BLaER1 (cell line): ENCODE measurements at regions not wholly inside any gene's neighbourhood (a gene's known extent, or its start where the extent isn't known, plus 50 kb on each side); places are given as distances from the start of the nearest gene placed in this dataset.
"Not testable (repeated sequence)": the region's sequence is repeated elsewhere in the genome, so short reads cannot be mapped to it uniquely, and the experiment has no call there.

Experiments
- H3K27ac ChIP-seq: shearing (Covaris generic); formaldehyde crosslinking; 2 replicates; pipeline ENCODE4 v1.8.1; 2022
- H3K27me3 ChIP-seq: shearing (Covaris generic); formaldehyde crosslinking; 2 replicates; pipeline ENCODE4 v1.8.1; 2022
- H3K36me3 ChIP-seq: shearing (Covaris generic); formaldehyde crosslinking; 2 replicates; pipeline ENCODE4 v1.8.1; 2022
- H3K4me1 ChIP-seq: shearing (Covaris generic); formaldehyde crosslinking; 2 replicates; pipeline ENCODE4 v1.8.1; 2022
- H3K4me2 ChIP-seq: shearing (Covaris generic); formaldehyde crosslinking; 2 replicates; pipeline ENCODE4 v1.8.1; 2022
- H3K4me3 ChIP-seq: shearing (Covaris generic); formaldehyde crosslinking; 2 replicates; pipeline ENCODE4 v1.8.1; 2022
- H3K9ac ChIP-seq: shearing (Covaris generic); formaldehyde crosslinking; 2 replicates; pipeline ENCODE4 v1.8.1; 2022
- H3K9me3 ChIP-seq: shearing (Covaris generic); formaldehyde crosslinking; 2 replicates; pipeline ENCODE4 v1.8.1; 2022
- H4K20me1 ChIP-seq: shearing (Covaris generic); formaldehyde crosslinking; 2 replicates; pipeline ENCODE4 v1.8.1; 2022
- Cebpa-rat ChIP-seq: shearing (Covaris generic); IDR thresholded peaks from 2 replicates; pipeline ENCODE4 v1.8.1; 2022

GRCh38 chr7:68969571-68969970 is 628.7 kb upstream of the AUTS2 start:
- H3K4me1 ChIP-seq = no peaks in the 10 kb centered on the region
- no peak for TF ChIP-seq Cebpa-rat

GRCh38 chr7:68971634-68972340 is 626.5 kb upstream of the AUTS2 start:
- Histone ChIP-seq H3K4me1 (no peaks in the 10 kb centered on the region), H3K27ac (no peak overlapping the region), H3K4me2 (no peak overlapping the region), H3K27me3 (no peaks in the 10 kb centered on the region), H4K20me1 (no peaks in the 10 kb centered on the region), H3K4me3 (no peak overlapping the region), H3K36me3 (no peaks in the 10 kb centered on the region), H3K9me3 (peaks cover 12% of the 10 kb centered on the region), H3K9ac (no peak overlapping the region)
- TF ChIP-seq Cebpa-rat = no peak

More at GRCh38 chr7:68969571-68969970, 628.7 kb upstream of the AUTS2 start:
- H3K27ac ChIP-seq = no peak overlapping the region
- H4K20me1 ChIP-seq = no peaks in the 10 kb centered on the region
- no peaks in the 10 kb centered on the region for H3K27me3 ChIP-seq
- H3K9ac ChIP-seq = no peak overlapping the region
- 0 out of 2 replicates have a peak, but pooled peaks cover 3% of the 10 kb centered on the region for H3K9me3 ChIP-seq
- no peaks in the 10 kb centered on the region for H3K36me3 ChIP-seq
- no peak overlapping the region for H3K4me3 ChIP-seq
- no peak overlapping the region for H3K4me2 ChIP-seq

GRCh38 chr7:68977385-68978055 is 620.8 kb upstream of the AUTS2 start:
- Histone ChIP-seq H3K4me3 (no peak overlapping the region), H3K9ac (no peak overlapping the region), H3K27ac (no peak overlapping the region), H3K4me2 (no peak overlapping the region), H3K9me3 (peaks cover 16% of the 10 kb centered on the region), H3K27me3 (no peaks in the 10 kb centered on the region), H3K4me1 (peaks cover 12% of the 10 kb centered on the region; the same call in 1 of the 2 replicates), H3K36me3 (no peaks in the 10 kb centered on the region), H4K20me1 (no peaks in the 10 kb centered on the region)
- TF ChIP-seq Cebpa-rat = no peak

- H3K4me1 ChIP-seq = peaks cover 12% of the 10 kb centered on the region; the same call in 1 of the 2 replicates
- no peak overlapping the region for H3K9ac ChIP-seq
- H3K9me3 ChIP-seq = peaks cover 16% of the 10 kb centered on the region
- no peak for TF ChIP-seq Cebpa-rat
- H3K4me2 ChIP-seq = no peak overlapping the region
- no peak overlapping the region for H3K4me3 ChIP-seq
- no peak overlapping the region for H3K27ac ChIP-seq
- H3K36me3 ChIP-seq = no peaks in the 10 kb centered on the region
- no peaks in the 10 kb centered on the region for H4K20me1 ChIP-seq
- H3K27me3 ChIP-seq = no peaks in the 10 kb centered on the region
Measured at GRCh38 chr7:68978710-68979109, 619.6 kb upstream of the AUTS2 start.

GRCh38 chr7:68980011-68980410 is 618.3 kb upstream of the AUTS2 start:
- Histone ChIP-seq H3K4me1 (peaks cover 12% of the 10 kb centered on the region; the same call in 1 of the 2 replicates), H3K36me3 (no peaks in the 10 kb centered on the region), H3K4me2 (no peak overlapping the region), H3K9me3 (peaks cover 16% of the 10 kb centered on the region), H3K27me3 (no peaks in the 10 kb centered on the region), H3K27ac (no peak overlapping the region), H3K4me3 (no peak overlapping the region), H3K9ac (no peak overlapping the region), H4K20me1 (no peaks in the 10 kb centered on the region)
- no peak for TF ChIP-seq Cebpa-rat

GRCh38 chr7:68980432-68980831 is 617.8 kb upstream of the AUTS2 start:
- not testable (repeated sequence) for H3K27ac ChIP-seq, H3K9ac ChIP-seq, H3K36me3 ChIP-seq, H3K4me2 ChIP-seq, H3K27me3 ChIP-seq, H3K4me3 ChIP-seq, H4K20me1 ChIP-seq
- peaks cover 12% of the 10 kb centered on the region; the same call in 1 of the 2 replicates for H3K4me1 ChIP-seq
- H3K9me3 ChIP-seq = peaks cover 16% of the 10 kb centered on the region

GRCh38 chr7:68984306-68984705 is 614.0 kb upstream of the AUTS2 start:
- Histone ChIP-seq H3K27ac (no peak overlapping the region), H3K9me3 (peaks cover 19% of the 10 kb centered on the region), H3K4me1 (peaks cover 12% of the 10 kb centered on the region; the same call in 1 of the 2 replicates), H3K4me2 (no peak overlapping the region), H3K9ac (no peak overlapping the region), H3K27me3 (no peaks in the 10 kb centered on the region; the same call in 1 of the 2 replicates), H3K36me3 (no peaks in the 10 kb centered on the region), H3K4me3 (no peak overlapping the region), H4K20me1 (no peaks in the 10 kb centered on the region)
- no peak for TF ChIP-seq Cebpa-rat

GRCh38 chr7:68994841-68995240 is 603.4 kb upstream of the AUTS2 start:
- H3K36me3 ChIP-seq = no peaks in the 10 kb centered on the region
- no peak overlapping the region for H3K27ac ChIP-seq
- H4K20me1 ChIP-seq = no peaks in the 10 kb centered on the region
- no peak for TF ChIP-seq Cebpa-rat
- no peak overlapping the region for H3K4me3 ChIP-seq
- H3K27me3 ChIP-seq = no peaks in the 10 kb centered on the region
- H3K4me2 ChIP-seq = no peak overlapping the region
- peaks cover 6% of the 10 kb centered on the region; the same call in 1 of the 2 replicates for H3K9me3 ChIP-seq
- no peak overlapping the region for H3K9ac ChIP-seq
- 0 out of 2 replicates have a peak, but pooled peaks cover 4% of the 10 kb centered on the region for H3K4me1 ChIP-seq

GRCh38 chr7:68998136-68998535 is 600.1 kb upstream of the AUTS2 start:
- Histone ChIP-seq H3K9ac (no peak overlapping the region), H3K9me3 (peaks cover 39% of the 10 kb centered on the region), H3K4me1 (0 out of 2 replicates have a peak, but pooled peaks cover 4% of the 10 kb centered on the region), H3K4me2 (no peak overlapping the region), H3K36me3 (no peaks in the 10 kb centered on the region), H3K4me3 (no peak overlapping the region), H4K20me1 (no peaks in the 10 kb centered on the region), H3K27ac (no peak overlapping the region), H3K27me3 (no peaks in the 10 kb centered on the region)
- no peak for TF ChIP-seq Cebpa-rat

- TF ChIP-seq Cebpa-rat = no peak
- H3K4me3 ChIP-seq = no peak overlapping the region
- no peak overlapping the region for H3K9ac ChIP-seq
- no peak overlapping the region for H3K4me2 ChIP-seq
- no peak overlapping the region for H3K27ac ChIP-seq
- no peaks in the 10 kb centered on the region for H3K27me3 ChIP-seq
- 0 out of 2 replicates have a peak, but pooled peaks cover 4% of the 10 kb centered on the region for H3K4me1 ChIP-seq
- H3K9me3 ChIP-seq = peaks cover 39% of the 10 kb centered on the region
- no peaks in the 10 kb centered on the region for H3K36me3 ChIP-seq
- H4K20me1 ChIP-seq = no peaks in the 10 kb centered on the region
Measured at GRCh38 chr7:69002416-69002815, 595.9 kb upstream of the AUTS2 start.
